ENCODE measurements at regions not wholly inside any gene's neighbourhood (a gene's known extent, or its start where the extent isn't known, plus 50 kb on each side); places are given as distances from the start of the nearest gene placed in this dataset.

- no peak for DNase-seq
These were observed 434.4 kb upstream of the NBEA start for GRCh38 chr13:34507630-34508029.

GRCh38 chr13:34512817-34513216 is 429.3 kb upstream of the NBEA start:
- no peak for DNase-seq

GRCh38 chr13:34513526-34513925 is 428.5 kb upstream of the NBEA start:
- no peak for DNase-seq

- DNase-seq: no peak
These were observed 426.9 kb upstream of the NBEA start for GRCh38 chr13:34515201-34515600.

- DNase-seq: no peak
These were observed 420.9 kb upstream of the NBEA start for GRCh38 chr13:34521171-34521570.

GRCh38 chr13:34522808-34523207 is 419.3 kb upstream of the NBEA start:
- no peak for DNase-seq

GRCh38 chr13:34523406-34523805 is 418.7 kb upstream of the NBEA start:
- no peak for DNase-seq

GRCh38 chr13:34533941-34534340 is 408.1 kb upstream of the NBEA start:
- no peak for DNase-seq

GRCh38 chr13:34542321-34542720 is 399.7 kb upstream of the NBEA start:
- no peak for DNase-seq

GRCh38 chr13:34543836-34544235 is 398.2 kb upstream of the NBEA start:
- no peak for DNase-seq

- DNase-seq: no peak
These were observed 396.6 kb upstream of the NBEA start for GRCh38 chr13:34545461-34545860.

- no peak for DNase-seq
These were observed 395.5 kb upstream of the NBEA start for GRCh38 chr13:34546344-34547250.

- no peak for DNase-seq
These were observed 394.1 kb upstream of the NBEA start for GRCh38 chr13:34547929-34548328.

GRCh38 chr13:34553376-34553775 is 388.7 kb upstream of the NBEA start:
- no peak for DNase-seq

- DNase-seq: no peak
These were observed 386.1 kb upstream of the NBEA start for GRCh38 chr13:34555988-34556387.

- DNase-seq: no peak
These were observed 381.0 kb upstream of the NBEA start for GRCh38 chr13:34561033-34561432.

GRCh38 chr13:34567597-34567996 is 374.5 kb upstream of the NBEA start:
- no peak for DNase-seq

- no peak for DNase-seq
These were observed 371.2 kb upstream of the NBEA start for GRCh38 chr13:34570698-34571353.

GRCh38 chr13:34571716-34572115 is 370.4 kb upstream of the NBEA start:
- DNase-seq: no peak

GRCh38 chr13:34577051-34577450 is 365.0 kb upstream of the NBEA start:
- DNase-seq: no peak

- DNase-seq: no peak
These were observed 363.6 kb upstream of the NBEA start for GRCh38 chr13:34578471-34578870.

GRCh38 chr13:34578917-34579316 is 363.2 kb upstream of the NBEA start:
- DNase-seq: no peak

GRCh38 chr13:34583181-34583580 is 358.9 kb upstream of the NBEA start:
- DNase-seq: no peak

- no peak for DNase-seq
These were observed 354.5 kb upstream of the NBEA start for GRCh38 chr13:34587576-34587975.
